ENCODE measurements at regions not wholly inside any gene's neighbourhood (a gene's known extent, or its start where the extent isn't known, plus 50 kb on each side); places are given as distances from the start of the nearest gene placed in this dataset.
"Not testable (repeated sequence)": the region's sequence is repeated elsewhere in the genome, so short reads cannot be mapped to it uniquely, and the experiment has no call there.

DNA sequence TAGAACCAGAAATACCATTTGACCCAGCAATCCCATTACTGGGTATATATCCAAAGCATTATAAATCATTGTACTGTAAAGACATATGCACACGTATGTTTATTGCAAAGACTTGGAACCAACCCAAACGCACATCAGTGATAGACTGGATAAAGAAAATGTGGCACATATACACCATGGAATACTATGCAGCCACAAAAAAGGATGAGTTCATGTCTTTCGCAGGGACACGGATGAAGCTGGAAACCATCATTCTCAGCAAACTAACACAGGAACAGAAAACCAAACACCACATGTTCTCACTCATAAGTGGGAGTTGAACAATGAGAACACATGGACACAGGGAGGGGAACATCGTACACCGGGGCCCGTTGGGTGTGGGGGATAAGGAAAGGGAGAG, 242.2 kb downstream of the ACTR3 start:
- DNase-seq, result not testable (repeated sequence)

DNA sequence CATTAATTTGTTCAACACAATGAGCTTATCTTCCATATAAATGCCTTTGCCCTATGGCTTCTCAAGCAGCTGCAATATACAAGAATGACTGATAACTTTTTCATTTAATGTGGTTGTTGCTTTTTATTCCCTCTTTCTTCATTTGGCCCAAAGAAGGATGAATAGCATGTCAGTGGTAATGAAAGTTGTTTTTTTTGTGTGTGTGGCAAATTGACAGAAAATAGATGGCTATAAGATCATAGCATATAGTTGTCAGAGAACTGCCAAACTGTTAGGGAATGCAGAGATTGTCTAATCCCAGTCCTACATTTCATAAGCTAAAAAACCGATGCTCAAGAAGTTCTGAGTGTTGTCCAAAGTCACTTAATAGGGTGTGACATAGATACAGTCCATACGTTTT, 244.3 kb downstream of the ACTR3 start:
- DNase-seq, result no peak

DNA sequence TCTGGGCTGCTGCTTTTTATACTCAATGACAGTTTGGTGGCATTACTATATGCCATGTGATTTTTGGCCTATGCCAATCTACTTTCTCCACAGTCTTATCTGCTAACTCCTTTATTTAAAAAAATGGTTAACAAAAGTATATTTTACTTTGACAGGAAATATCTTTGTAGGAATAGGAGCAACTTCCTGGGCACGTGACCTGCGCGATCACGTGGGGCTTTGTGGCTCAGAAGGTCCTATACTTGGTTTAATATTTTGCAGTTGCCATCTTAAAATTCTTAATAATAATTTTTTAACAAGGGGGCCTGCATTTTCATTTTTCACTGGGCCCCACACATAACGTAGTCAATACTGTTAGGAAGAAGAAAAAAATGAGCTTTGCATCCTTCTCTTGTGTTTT, 249.7 kb downstream of the ACTR3 start:
- DNase-seq, result no peak

DNA sequence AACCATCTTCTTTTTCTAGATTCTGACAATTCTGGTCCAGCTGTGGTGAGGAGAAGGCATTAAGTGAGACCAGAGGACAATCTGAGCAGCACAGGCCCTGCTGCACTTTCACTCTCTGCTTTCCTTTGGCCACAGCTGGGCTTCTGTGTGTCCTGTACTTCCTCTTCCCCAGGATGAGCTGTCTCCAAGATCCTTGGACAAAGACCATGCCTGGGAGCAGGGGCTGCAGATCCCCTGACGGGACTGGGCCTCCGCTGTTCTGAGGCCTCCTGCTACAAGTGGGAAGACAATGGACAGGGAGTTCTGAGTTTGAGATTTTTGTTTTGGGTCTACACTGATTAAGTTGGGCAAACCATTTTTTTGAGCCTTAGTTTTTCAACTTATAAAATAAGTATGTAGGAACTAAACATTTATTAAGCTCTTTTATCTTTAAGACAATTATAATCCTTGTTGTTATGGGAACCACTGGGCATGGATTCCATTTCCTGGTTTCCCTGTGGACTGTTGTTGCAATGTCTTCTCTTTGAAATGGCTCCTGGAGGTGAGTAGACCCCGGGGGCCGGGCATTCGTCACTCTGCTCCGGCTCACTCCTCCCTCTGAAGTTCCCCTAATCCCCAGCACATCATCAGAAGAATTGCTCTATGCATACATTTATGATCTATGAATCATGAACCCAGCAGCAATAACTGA, 266.6 kb downstream of the ACTR3 start:
- peak; percentile 19 for DNase-seq

DNA sequence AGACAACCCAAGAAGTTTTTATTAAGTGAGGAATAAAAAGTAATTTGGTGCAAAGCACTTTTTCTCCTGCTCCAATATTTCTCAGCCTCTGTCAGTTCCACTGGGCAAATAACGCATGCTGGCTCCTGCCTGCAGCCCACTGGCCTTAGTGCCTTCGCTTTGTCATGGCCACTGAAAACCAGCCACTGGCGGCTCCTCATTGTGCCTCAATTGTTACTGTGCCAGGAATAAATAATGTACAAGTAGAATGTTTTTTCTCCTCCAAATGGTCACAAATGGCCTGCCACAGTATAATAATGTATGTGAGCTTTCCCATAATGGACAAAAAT, 267.1 kb downstream of the ACTR3 start:
- DNase-seq, result no peak

DNA sequence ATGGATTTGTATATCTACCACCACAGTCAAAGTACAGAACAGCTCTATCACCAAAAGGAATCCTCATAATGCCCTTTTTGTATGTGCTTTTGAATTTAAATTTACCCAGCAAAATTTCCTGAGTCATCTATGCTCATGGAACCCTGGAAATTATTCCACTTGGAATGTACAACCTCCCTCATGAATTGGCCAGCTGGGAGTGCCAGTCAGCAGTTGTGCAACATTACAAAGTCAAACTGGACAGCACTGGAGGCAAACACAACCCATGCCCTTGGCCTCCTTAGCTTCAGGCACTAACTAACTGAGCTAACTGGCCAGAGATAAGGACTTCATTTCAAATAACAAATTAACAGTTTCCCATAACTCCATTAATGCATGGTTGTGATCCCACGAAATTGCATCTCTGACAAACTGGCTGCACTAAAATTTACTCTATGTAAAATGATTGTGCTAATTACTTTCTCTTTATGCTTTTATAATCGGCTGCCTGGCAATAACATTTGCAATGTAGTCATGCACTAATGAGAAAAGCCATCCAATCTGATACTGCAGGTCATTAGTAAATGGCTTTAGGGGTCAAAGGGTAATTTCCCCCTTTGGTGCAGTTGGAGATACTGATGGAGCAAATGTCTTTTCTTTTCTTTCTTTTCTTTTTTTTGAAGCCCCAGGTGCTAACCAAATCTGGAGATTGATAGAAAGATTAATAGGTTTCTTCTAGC, 270.5 kb downstream of the ACTR3 start:
- no peak for DNase-seq

DNA sequence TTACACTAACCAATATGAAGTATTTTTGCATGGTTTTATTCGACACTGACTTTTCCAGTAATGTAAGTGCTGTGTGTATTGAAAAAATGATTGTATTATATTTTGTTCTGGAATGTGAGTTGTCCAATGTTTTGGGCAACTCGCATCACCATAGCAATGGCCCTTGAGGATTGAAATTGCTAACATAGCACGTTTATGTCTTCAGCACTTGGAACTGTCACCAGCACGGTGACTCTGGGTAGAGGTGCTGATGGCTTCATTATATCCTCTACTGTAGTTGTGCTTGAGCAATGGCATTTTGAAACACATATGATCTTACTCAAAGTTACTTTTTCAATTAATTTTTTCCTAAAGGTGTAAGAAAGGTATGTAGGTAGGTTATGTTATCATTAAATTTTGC, 271.5 kb downstream of the ACTR3 start:
- DNase-seq, result no peak

DNA sequence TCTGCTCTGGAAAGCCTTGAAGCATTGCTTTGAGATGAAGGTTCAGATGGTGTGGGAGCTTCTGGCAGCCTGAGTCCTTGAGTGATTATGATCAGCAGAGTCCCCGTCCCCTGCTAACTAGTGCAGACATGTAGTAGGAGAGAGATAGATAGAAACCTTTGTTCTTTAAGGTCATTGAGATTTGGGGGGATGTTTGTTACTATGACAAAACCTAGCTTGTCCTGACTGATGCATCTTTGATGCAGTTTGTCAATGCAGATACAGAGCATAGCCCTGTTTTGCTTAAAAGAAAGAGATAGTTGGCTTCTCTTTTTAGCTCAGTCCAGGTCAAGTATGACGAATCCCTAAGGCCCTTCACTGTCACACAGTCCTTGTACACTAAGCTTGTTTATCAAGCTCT, 274.6 kb upstream of the DPP10 start:
- no peak for DNase-seq

DNA sequence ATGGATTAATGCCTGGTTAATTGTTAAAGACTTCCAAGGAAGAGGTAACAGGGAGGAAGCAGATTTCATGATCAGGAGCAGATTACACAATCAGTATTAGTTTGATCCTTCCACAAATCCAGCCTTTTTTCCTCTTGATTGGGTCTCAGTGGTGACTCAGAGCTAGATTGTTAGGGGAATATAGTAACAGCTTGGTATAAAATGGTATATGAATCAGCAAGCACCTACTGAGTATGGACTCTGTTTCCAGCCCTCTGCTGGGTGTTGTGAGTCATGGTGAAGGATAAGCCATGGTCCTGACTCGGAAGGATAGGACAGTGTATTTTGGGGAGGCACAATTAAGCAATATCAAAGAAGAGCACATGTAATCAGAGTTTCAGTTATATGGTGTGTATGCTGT, 272.4 kb upstream of the DPP10 start:
- DNase-seq, result no peak

DNA sequence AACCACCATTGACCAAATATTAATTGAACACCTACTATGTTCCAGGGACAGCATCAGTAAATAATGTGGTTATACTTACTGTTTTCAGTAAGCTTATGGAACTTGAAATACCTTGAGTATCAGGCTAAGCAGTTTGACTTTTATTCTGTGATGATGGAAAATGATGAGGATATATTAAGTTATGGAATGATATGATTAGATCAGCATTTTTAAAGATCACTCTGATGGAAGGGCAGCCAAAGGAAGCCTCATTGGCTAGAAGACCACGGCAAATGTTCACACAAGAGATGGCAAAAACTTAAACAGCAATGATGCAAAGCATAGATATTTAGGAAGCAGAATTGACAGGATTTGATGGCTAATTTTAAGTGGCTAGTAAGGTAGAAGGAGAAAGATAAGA, 266.9 kb upstream of the DPP10 start:
- DNase-seq, result no peak

DNA sequence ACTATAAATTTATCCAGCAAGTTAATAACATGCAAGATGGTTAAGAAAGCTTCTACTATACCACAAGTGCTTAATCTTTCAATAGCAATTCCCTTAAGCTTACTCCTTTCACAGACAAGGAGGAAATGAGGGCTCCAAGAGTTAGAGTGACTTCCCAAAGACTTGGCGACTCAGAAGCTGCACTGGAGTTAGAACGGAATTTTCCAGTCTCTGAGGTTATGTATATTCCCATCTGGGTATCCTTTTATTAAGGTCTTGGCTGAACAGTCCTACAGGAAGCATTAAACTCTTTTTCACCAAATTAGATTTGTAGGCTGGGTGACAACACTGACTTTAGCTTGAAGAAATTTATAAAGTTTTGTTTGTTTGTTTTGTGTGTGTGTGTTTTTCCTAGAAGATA, 256.9 kb upstream of the DPP10 start:
- DNase-seq, result peak; percentile 13

DNA sequence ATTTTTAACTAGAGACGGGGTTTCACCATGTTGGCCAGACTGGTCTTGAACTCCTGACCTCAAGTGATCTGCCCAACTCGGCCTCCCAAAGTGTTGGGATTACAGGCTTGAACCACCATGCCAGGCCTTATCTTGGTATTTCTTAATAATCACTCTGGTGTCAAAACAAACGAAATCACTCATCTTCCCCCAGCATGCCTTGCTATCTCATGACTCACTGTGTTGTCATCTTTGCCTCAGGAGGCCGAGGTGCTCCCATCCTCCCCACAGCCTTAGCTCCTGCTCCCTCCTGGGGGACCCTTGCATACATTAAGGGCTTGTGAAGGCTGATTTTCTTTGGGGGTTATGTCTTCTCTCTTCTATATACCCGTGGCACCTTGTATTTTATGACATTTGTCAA, 250.1 kb upstream of the DPP10 start:
- no peak for DNase-seq

DNA sequence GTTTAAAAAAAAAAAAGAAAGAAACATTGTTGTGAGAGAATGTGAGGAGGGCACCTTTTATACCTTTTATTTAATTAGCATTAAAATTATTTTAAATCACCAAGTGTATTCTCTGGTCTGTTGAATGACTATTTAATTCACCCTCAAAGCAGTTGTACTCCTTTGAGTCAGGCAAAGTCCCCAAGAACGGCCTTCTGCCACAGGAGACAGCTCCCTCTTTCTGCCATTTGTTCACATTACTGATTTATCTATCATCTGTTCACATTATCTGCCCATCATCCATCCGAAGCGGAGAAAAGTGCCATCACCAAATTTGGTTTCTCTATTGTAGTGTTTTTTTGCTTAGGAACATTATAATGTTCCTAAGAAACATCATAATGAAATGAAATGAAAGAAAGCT, 240.7 kb upstream of the DPP10 start:
- no peak for DNase-seq

DNA sequence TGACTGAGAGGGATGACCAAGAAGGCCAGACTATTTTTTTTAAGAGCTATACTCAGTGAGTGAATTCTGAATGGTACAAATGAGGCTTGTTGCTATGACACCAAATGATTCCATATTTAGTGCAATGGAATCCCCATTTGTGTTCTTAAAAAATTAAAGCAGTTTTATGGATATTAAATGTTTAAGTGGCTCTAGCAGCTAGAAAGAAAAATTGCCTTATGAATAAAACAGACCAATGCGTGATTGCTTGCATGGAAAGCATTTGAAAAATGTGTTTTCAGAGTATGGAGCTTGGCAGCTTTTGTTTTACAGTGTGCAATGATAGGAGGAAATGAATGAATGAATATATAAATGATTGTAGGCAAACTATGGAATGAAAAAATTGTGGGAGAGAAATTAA, 238.8 kb upstream of the DPP10 start:
- peak; percentile 7 for DNase-seq

DNA sequence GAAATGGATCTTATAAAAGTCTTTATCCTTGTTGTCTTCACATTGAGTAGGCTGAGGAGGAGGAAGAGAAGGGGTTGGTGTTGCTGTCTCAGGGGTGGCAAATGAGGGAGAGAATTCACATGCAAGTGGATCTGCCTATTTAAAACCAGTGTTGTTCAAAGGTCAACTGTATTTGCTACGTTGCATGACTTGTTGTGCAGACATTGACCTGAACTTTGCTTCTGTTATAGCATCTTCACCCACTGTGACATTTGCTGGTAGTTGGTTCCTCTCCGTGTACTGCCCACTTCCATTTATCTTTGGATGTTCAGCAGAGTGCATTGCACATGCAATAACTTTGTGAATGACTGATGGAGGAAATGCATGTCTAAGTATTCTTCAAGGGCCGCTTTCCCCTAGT, 228.6 kb upstream of the DPP10 start:
- no peak for DNase-seq

DNA sequence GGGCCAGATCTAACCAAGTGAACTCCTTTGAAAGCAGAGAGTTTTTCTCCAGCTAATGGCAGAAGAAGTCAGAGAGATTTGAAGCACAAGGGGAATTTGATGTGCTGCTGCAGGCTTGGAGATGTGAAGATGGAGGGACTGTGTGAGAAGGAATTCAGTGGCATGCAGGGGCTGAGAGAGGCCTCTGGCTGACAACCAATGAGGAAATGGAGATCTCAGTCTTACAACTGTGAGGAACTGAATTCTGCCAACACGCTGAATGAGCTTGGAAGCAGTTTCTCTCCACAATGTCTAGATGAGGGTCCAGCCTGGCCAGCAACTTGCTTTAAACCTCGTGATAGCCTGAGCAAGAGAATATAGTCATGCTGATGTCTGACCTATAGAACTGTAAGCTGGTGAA, 224.1 kb upstream of the DPP10 start:
- peak; percentile 10 for DNase-seq

DNA sequence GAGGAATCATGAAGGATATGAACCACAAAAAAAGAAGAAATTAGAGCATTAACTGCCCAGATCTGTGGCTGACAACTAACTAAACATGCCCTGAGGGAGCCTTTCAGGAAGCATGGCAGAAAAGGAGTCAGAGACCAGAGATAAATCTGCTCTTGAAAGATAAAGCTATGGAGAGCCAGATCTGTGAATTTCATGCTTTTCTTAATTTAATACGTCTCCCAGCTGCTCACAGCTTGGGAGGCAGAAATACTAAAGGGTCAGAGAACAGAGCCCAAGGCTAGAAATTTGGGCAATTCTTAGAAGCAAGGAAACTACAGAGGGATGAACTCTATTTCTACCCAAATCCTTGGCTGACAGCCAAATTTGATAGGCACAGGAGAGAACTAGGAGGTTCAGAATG, 223.0 kb upstream of the DPP10 start:
- no peak for DNase-seq

DNA sequence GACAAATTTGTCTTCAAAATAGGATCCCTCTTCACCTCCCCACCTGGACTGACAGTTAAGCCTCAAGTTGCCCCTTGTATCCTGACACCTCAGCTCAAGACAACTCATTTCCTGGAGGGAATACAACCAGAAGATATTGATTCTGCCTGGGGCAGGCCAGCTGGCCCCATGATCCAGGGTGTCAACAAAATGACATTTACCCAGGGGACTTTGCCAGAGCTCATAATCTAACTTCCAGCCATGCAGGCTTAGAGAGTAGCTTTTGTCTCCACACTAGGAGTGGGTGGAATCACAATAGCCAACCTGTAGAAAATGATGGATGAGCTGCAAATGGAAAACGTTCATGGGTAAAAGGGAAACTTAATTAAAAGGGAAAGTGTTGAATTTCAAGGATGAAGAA, 220.1 kb upstream of the DPP10 start:
- no peak for DNase-seq

DNA sequence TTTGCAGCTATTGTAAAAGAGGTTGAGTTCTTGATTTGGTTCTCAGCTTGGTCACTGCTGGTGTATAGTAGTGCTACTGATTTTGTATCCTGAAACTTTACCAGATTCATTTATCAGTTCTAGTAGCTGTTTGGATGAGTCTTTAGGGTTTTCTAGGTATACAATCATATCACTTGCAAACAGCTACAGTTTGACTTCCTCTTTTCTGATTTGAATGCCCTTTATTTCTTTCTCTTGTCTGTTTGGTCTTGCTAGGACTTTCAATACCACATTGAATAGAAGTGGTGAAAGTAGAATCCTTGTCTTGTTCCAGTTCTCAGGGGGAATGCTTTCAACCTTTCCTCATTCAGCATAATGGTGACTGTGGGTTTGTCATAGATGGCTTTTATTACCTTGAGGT, 210.5 kb upstream of the DPP10 start:
- no peak for DNase-seq

DNA sequence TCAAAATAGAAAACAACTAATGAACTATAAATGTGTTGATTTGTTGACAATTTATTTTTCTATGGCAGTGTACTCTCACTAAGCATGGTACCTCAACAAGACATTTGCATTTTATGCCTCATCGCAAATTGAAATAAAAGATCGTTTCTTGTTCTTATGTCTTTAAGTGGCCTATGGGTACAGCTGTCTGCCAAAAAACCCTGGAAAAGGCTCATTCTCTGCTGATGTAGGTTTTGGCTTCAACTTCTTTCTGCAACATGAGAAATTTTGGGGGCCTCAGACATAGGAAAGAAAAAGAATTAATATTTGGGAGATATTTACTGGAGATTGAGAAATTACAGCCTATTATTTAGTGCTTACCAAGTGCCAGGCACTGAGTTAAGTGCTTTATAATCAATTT, 205.1 kb upstream of the DPP10 start:
- DNase-seq, result peak; percentile 43

DNA sequence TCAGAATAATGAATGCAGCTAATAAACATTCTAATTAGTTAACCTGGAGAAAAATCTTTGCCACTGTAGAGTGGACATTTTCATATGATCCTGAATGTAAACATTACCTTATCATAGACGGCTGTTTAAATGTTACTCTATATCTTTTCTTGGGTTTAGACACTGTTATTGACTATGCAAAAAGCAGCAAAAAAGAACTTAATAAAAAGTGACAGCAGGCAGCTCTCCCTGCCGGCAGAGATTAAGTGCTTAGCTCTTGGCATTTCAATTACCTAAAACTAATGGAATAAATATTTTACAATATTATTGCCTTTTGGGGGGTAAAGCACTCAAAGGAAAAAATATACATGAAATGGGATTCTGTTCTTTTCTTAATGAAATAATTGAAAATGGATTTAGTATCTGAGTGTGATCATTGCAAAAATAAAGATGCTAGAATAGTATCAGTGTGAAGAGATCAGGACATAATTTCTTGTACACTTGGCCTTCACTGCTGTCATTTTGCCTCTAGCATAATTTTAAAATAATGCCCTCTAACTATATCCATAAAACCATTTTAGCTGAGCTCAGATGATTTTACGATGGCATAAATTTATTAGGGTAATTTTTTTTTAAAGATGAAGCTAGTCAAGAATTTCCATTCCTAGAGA, 203.4 kb upstream of the DPP10 start:
- DNase-seq, result no peak

DNA sequence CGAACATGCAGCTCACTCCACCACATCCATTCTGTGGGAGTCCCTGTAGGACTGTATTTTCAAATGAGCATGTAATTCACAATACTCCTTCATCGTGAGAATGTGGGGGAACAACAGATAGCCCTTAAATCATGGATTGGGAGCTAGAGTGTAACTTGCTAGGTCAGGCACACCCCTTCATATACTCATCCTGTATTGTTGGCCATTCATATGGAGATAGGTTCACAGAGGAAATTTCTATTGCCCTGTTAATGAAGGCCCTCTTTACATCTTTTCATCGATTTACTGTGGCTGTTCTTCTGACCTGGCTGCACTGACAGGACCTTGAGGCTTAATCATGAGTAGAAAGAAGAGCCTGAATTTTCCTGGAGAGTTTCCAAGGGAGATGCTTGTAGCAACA, 193.8 kb upstream of the DPP10 start:
- DNase-seq, result no peak

DNA sequence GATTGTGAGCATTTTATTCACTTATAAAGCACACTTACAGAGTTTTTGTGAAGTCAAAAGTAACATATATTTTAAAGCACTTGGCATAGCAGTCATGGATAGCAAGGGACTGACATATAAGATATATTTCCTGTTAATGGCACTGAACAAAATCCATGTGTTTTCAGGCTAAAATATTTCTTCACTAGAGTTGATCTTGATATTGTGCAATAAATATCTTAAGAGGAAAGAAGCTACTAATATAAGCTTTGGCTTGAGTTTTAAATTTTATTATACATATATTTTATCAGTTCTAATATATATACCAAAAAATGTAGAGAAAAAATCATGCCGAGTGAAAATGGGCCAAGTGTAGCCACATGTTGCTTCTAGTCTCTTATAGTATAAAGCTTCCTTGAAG, 189.7 kb upstream of the DPP10 start:
- no peak for DNase-seq

DNA sequence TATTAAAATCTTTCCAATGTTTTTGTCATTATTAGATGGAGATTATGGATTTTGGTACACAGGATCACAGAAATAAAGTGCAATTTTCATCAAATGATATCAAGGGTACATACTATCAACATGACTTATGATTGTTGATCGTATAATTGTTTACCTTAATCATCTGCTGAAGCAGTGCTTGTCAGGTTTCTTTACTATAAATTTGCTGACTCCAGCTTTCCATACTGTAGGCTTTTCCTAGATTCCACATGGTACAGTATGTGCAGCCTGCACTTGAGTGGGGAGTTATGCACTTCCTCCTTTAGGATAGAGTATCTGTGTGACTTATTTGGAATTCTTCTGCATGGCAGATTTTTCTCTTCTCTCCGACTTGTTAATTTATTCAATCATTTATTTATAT, 187.6 kb upstream of the DPP10 start:
- DNase-seq, result no peak

Measured in muscle of arm (tissue), 1 donor.